SU-DHL-6 (cell line): ENCODE measurements at regions not wholly inside any gene's neighbourhood (a gene's known extent, or its start where the extent isn't known, plus 50 kb on each side); places are given as distances from the start of the nearest gene placed in this dataset.

ENCODE experiments used
- H2AFZ ChIP-seq: fragments of 200-600 bp; sonication (generic); 2 replicates; pipeline ENCODE4 v1.6.1; 2014; ENCODE audit warnings: low read depth, mild to moderate bottlenecking, moderate library complexity, mixed read lengths, antibody characterized with exemption, low read length; ENCODE audit not compliant: severe bottlenecking
- H3F3A ChIP-seq: fragments of 200-600 bp; shearing (Covaris generic); 2 replicates; pipeline ENCODE4 v1.6.0; 2016; ENCODE audit warnings: antibody characterized with exemption, mild to moderate bottlenecking; ENCODE audit not compliant: insufficient read depth
- H3K27ac ChIP-seq: fragments of 200-600 bp; sonication (generic); 2 replicates; pipeline ENCODE4 v1.5.1; 2016; ENCODE audit warnings: low read depth, mild to moderate bottlenecking, low read length, moderate library complexity, mixed read lengths
- H3K27me3 ChIP-seq: fragments of 200-600 bp; sonication (generic), shearing (Covaris generic); 2 replicates; pipeline ENCODE4 v1.6.0; 2014; ENCODE audit warnings: mild to moderate bottlenecking, low read length
- H3K36me3 ChIP-seq: fragments of 200-600 bp; sonication (generic); 2 replicates; pipeline ENCODE4 v1.6.1; 2014; ENCODE audit warnings: mild to moderate bottlenecking, low read length, mixed read lengths
- H3K4me2 ChIP-seq: fragments of 300-600, 200-600 bp; shearing (Covaris generic), sonication (generic); 2 replicates; pipeline ENCODE4 v1.6.0; 2014; ENCODE audit warnings: low read length, low read depth, mild to moderate bottlenecking; ENCODE audit not compliant: poor library complexity, severe bottlenecking
- H3K4me3 ChIP-seq: fragments of 200-600 bp; sonication (generic); 2 replicates; pipeline ENCODE4 v1.5.1; 2014; ENCODE audit warnings: antibody characterized with exemption, low read length, mild to moderate bottlenecking, mixed read lengths; ENCODE audit not compliant: insufficient read depth, poor library complexity, severe bottlenecking
- H3K79me2 ChIP-seq: fragments of 200-600 bp; sonication (generic); 2 replicates; pipeline ENCODE4 v1.6.1; 2014; ENCODE audit warnings: mild to moderate bottlenecking, low read length, moderate library complexity; ENCODE audit not compliant: insufficient read depth
- H3K9ac ChIP-seq: fragments of 200-600 bp; sonication (generic); 2 replicates; pipeline ENCODE4 v1.7.0; 2014; ENCODE audit warnings: mild to moderate bottlenecking, low read length
- H3K9me2 ChIP-seq: fragments of 200-600 bp; sonication (generic); replicated peaks from 2 replicates; pipeline ENCODE4 v1.6.1; 2014; ENCODE audit warnings: low read length; ENCODE audit not compliant: insufficient read depth
- H3K9me3 ChIP-seq: fragments of 200-600 bp; sonication (generic); 2 replicates; pipeline ENCODE4 v1.6.1; 2014; ENCODE audit warnings: low read length, mixed read lengths; ENCODE audit not compliant: insufficient read depth
- H4K20me1 ChIP-seq: fragments of 200-600 bp; sonication (generic); 2 replicates; pipeline ENCODE4 v1.6.1; 2014; ENCODE audit warnings: low read depth, mild to moderate bottlenecking, antibody characterized with exemption, low read length, moderate library complexity, mixed read lengths
- EZH2phosphoT487 ChIP-seq: fragments of 200-600 bp; sonication (generic), shearing (Covaris generic); conservative IDR thresholded peaks from 2 replicates; pipeline ENCODE4 v1.6.1; 2018; ENCODE audit warnings: mild to moderate bottlenecking, antibody characterized with exemption, low read length, moderate library complexity, mixed read lengths
- TF ChIP-seq, protein P1 (sequence below): fragments of 200-600 bp; sonication (generic); IDR thresholded peaks from one replicate; pipeline ENCODE4 v1.5.1; 2017; ENCODE audit warnings: antibody characterized with exemption, mild to moderate bottlenecking, low read length, moderate library complexity; ENCODE audit not compliant: insufficient read depth, poor library complexity, severe bottlenecking

DNA sequence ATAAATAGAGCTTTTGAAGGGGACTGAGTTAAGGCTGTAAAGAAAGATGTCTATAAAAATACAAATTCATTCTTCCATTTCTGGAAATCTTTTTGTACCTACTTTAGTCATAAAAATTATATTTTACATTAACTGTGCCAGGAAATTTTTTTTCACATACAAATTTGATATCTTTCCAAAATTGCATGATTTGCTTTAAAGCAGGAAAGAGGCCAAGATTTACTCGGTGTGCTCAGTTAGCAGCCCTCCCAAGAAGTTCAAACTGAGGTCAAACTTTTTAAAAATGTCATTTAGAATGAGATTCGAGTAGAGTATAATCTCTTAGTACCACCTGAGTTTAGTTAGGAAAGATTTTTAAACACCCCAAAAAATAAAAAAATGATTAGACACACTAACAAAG is 173.2 kb upstream of the GRIP1 start:
- no peaks in the 10 kb centered on the region for H3F3A ChIP-seq
- H3K4me2 ChIP-seq: no peak overlapping the region
- no peak overlapping the region for H3K9ac ChIP-seq
- H3K4me3 ChIP-seq: no peak overlapping the region
- no peaks in the 10 kb centered on the region for H3K36me3 ChIP-seq
- H3K27ac ChIP-seq: no peak overlapping the region
- no peaks in the 10 kb centered on the region for H3K9me2 ChIP-seq
- no peaks in the 10 kb centered on the region for H3K9me3 ChIP-seq
- H4K20me1 ChIP-seq: no peaks in the 10 kb centered on the region
- TF ChIP-seq, protein P1, sequence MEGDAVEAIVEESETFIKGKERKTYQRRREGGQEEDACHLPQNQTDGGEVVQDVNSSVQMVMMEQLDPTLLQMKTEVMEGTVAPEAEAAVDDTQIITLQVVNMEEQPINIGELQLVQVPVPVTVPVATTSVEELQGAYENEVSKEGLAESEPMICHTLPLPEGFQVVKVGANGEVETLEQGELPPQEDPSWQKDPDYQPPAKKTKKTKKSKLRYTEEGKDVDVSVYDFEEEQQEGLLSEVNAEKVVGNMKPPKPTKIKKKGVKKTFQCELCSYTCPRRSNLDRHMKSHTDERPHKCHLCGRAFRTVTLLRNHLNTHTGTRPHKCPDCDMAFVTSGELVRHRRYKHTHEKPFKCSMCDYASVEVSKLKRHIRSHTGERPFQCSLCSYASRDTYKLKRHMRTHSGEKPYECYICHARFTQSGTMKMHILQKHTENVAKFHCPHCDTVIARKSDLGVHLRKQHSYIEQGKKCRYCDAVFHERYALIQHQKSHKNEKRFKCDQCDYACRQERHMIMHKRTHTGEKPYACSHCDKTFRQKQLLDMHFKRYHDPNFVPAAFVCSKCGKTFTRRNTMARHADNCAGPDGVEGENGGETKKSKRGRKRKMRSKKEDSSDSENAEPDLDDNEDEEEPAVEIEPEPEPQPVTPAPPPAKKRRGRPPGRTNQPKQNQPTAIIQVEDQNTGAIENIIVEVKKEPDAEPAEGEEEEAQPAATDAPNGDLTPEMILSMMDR: no peak
- no peak for TF ChIP-seq EZH2phosphoT487
- H3K27me3 ChIP-seq: no peaks in the 10 kb centered on the region
- no peak overlapping the region for H2AFZ ChIP-seq
- no peaks in the 10 kb centered on the region for H3K79me2 ChIP-seq

DNA sequence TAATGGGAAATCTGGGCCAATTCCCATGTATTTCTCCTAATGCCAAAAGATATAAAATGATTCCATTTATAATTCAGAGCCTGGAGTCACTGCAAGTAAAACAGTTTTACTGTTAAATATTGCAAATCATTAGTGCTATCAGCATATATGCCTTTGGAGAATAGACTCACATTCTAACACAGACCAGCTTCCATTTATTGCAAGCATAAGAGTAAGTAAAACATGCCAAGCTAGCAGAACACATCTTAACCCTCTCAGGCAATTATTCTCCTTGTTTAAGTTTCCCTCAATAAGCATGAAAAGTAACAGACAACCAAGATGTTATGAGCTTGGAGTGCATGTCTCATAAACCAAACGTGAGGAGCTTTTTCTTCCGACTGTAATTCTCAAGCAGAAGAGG is 173.9 kb upstream of the GRIP1 start:
- no peak overlapping the region for H2AFZ ChIP-seq
- H3K9me2 ChIP-seq: no peaks in the 10 kb centered on the region
- H3K4me3 ChIP-seq: no peak overlapping the region
- H3F3A ChIP-seq: no peaks in the 10 kb centered on the region
- H3K27ac ChIP-seq: no peak overlapping the region
- H4K20me1 ChIP-seq: no peaks in the 10 kb centered on the region
- no peaks in the 10 kb centered on the region for H3K9me3 ChIP-seq
- no peak for TF ChIP-seq EZH2phosphoT487
- TF ChIP-seq, protein P1: no peak
- no peaks in the 10 kb centered on the region for H3K27me3 ChIP-seq
- H3K9ac ChIP-seq: no peak overlapping the region
- H3K79me2 ChIP-seq: no peaks in the 10 kb centered on the region
- no peak overlapping the region for H3K4me2 ChIP-seq
- no peaks in the 10 kb centered on the region for H3K36me3 ChIP-seq

DNA sequence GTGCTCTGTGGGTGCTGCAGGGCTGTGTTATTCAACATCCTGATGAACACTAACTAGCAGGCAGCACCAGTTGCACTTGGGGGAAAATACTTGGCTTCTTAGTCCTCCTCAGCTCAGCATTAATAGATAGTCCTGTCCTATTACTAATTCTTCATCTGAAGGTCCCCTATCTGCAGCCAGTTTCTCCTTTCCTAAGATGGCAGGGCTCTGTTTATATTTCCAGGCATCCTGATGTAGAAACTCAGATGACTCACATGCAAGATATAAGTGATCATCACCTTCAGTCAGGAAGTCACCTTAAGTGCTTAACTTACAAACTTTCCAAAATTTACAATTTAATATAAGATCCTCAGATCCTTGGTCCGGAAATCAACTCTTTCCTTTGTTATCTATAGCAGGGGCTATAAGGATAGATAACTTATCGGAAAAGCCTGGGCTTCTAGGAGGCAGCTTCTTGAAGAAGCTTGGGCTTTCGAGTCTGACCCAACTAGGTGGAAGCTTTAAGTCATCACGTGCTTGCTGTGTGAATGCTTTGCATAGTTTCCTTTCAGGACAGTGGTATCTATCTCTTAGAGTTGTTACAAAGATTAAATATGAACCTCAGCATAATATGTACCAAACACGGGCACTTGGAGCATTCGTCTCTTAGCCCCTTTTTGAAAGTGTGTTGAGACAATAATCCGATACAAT is 181.0 kb upstream of the GRIP1 start:
- TF ChIP-seq, protein P1: no peak
- TF ChIP-seq EZH2phosphoT487: no peak
- no peaks in the 10 kb centered on the region for H3F3A ChIP-seq
- no peak overlapping the region for H3K4me2 ChIP-seq
- H3K9ac ChIP-seq: no peak overlapping the region
- no peaks in the 10 kb centered on the region for H3K9me2 ChIP-seq
- no peak overlapping the region for H3K27ac ChIP-seq
- H3K79me2 ChIP-seq: no peaks in the 10 kb centered on the region
- H3K36me3 ChIP-seq: no peaks in the 10 kb centered on the region
- H2AFZ ChIP-seq: no peak overlapping the region
- no peaks in the 10 kb centered on the region for H4K20me1 ChIP-seq
- no peak overlapping the region for H3K4me3 ChIP-seq
- H3K27me3 ChIP-seq: no peaks in the 10 kb centered on the region
- no peaks in the 10 kb centered on the region for H3K9me3 ChIP-seq
